H4 (cell line): ENCODE measurements at regions not wholly inside any gene's neighbourhood (a gene's known extent, or its start where the extent isn't known, plus 50 kb on each side); places are given as distances from the start of the nearest gene placed in this dataset.
"Not testable (repeated sequence)": the region's sequence is repeated elsewhere in the genome, so short reads cannot be mapped to it uniquely, and the experiment has no call there.

Source experiments
- DNase-seq: peaks from one replicate; pipeline ENCODE4 v3.0.0-alpha.2; 2015; ENCODE audit warnings: low spot score

- no peak for DNase-seq
Measured at GRCh38 chr4:146073517-146073916, 102.0 kb upstream of the LSM6 start.

DNA sequence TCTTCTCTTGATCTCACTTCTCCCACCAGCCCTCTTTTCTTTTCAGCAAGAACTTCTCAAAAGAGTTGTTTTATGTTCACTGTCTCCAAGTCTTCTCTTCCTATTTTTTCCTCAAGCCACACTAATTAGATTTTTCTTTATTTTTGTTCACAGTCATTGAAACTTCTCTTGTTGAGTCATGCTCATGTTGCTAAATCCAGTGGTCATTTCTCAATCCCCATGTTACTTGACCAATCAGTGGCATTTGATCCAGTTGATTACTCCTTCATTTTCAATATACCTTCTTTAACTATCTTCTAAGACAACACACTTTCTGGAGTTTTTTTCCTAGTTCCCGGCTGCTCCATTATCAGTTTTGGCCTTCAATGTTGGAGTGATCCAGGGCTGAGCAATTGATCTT is 103.1 kb upstream of the LSM6 start:
- DNase-seq, result no peak

DNA sequence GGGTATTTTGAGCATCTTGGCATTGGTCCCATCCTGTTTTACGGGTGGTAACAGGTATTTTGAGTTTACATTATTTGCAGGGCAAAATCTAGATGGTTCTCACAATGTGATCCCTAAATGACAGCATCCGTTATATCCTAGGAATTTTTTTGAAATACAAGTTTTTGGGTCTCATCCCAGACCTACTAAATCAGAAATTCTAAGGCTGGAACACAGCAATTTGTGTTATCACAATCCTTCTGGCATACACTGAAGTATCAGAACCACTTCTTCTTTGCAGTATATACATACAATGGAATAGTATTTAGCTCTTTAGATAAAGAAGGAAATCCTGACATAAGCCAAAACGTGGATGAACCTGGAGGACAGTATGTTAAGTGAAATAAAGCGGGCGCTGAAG is 104.1 kb upstream of the LSM6 start:
- DNase-seq, result no peak

DNA sequence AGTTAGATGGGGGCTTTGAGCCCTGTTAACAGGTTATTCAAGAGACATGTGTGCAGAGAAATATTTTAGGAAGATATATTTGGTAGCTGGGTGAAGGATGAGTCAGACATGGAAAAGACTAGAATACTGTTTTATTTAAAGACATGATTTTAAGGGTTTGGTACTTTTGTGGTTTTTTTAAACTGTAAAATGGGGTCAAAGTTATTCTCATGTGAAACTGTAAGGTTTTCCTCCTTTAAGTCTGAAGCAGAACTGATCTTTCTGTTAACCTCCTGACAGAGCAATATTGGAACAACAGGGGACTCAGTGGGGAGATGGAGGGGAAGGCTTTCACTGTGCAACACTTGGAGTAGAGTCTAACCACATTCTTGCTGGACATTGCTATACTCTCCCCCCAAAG is 112.4 kb upstream of the LSM6 start:
- DNase-seq, result no peak

DNA sequence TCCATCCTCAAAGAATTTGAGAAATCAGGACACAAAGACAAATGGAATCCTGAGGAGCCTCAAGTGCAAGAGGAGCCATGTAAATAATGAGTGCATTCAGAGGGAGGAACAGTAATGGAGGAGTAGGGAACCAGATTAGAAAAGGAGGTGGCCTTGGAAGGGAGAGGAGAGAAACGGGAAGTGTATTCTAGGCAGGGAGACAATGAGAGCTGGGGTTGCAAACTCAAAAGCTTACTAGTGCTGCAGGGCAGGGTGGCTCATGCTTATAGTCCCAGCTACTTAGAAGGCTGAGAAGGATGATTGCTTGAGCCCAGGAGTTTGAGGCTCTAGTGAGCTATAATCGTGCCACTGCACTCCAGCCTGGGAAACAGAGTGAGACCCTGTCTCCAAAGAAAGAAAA is 113.2 kb upstream of the LSM6 start:
- no peak for DNase-seq

DNA sequence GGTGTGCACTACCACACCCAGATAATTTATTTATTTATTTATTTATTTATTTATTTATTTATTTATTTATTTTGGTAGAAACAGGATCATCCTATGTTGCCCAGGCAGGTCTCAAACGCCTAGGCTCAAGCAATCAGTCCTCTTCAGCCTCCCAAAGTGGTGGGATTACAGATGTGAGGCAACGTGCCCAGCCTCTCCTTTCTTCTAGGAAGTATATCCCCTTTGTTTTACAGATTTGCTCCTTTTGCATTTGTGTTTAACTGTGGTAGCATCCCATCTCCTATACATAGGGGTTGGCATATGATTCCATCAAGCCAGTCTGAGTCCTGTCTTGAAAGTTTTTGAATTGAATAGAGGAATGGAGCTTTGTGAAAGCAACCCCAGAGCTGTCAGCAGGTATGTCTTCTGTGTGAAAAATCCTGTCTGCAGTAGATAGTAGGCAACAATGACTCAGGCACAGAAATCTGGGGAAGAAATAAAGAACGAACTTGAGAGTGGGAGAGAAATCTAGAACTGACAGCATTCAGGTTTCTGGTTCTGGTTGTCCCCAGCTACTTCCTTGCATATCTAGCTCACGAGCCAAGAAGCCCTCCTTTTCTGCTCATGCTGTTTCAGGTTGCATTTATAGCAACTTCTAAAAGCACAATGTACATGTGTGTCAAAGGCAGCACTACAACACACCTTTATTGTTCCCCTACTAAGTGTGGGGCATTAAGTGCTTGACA is 113.7 kb upstream of the LSM6 start:
- DNase-seq, result no peak

- no peak for DNase-seq
Measured at GRCh38 chr4:146059865-146060264, 115.7 kb upstream of the LSM6 start.

DNA sequence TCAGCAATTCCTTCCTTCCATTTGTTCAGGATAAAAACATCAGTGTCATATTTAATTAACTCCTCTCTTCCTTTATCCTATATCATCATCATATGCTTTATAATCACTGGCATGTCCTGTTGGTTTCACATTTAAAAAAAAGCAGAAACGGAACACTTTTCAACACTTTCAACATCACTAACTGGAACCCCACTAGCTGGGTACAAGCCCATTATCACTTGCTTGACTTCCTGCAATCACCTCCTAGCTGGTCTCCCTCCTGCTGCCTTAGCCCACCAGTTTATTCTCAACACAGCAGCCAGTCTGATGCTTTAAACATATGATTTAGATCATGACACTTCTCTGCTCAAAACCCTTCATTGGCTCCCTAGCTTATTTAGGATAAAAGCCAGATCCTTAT is 116.4 kb upstream of the LSM6 start:
- no peak for DNase-seq

DNA sequence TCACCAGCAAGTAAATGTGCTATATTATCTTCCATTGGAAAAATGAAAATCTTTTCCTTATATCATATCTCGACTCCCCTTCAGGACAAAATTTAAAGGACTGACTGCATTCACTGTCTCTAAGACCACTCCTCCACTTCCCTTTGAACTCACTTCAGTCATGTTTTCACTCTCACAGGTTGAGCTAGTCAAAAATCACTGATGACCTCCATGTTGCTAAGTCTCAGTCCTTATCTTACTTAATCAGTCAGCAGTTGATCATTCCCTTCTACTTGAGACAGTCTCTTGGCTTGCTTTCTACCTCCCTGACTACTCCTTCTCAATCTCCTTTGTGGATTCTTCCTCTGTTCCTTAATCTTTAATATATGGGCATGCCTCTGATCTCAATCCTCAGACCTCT is 117.0 kb upstream of the LSM6 start:
- no peak for DNase-seq

- no peak for DNase-seq
Measured at GRCh38 chr4:146054676-146055075, 116.1 kb upstream of the ZNF827 start.

- no peak for DNase-seq
Measured at GRCh38 chr4:146053891-146054290, 115.3 kb upstream of the ZNF827 start.

DNA sequence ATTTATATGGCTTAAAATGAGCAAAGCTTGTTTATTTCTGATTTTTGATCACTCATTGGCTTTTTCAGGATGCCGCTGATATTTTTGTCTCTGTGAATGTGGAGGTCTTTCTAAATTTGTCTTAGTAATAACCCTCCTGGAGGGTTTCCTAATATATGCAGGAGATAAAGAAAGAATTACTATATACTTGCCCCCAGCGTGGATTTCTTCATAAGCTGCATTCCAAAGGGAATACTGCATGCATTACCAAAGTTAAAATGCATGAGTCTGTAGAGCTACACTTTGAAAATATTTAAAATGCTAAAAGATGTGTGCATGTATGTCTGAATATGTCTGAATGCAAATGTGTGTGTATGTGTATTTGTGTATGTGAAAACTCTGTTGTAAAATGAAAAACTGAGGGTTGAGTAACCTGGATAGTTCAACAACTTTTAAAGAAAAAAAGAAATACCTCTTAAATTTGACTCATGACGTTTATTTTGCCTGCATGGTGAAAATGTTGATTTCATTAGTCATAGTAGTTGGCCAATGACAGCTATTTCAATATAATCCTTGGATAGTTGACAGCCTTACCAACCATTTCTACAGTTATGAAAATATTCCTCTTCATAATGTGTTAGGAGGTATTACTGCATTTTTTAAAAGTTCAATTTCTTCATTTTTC is 113.2 kb upstream of the ZNF827 start:
- DNase-seq, result no peak

DNA sequence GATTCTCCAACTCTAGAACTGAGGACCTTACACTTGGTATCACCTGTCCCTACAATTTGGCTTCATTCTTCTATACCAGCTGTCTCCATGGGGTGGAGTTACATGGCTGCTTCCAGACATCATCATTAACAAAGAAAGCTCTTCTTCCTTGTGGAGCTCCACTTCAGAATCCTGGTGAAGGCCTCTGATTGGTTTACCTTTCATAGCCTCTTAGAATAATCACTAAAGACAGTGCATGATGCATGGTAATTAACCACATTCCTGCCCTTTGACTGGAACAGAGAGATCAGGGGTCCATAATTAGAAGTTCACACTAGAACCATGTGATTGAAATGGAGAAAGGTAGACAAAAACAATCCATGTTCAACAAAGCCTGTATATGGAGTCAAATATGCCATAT is 112.6 kb upstream of the ZNF827 start:
- DNase-seq, result no peak

DNA sequence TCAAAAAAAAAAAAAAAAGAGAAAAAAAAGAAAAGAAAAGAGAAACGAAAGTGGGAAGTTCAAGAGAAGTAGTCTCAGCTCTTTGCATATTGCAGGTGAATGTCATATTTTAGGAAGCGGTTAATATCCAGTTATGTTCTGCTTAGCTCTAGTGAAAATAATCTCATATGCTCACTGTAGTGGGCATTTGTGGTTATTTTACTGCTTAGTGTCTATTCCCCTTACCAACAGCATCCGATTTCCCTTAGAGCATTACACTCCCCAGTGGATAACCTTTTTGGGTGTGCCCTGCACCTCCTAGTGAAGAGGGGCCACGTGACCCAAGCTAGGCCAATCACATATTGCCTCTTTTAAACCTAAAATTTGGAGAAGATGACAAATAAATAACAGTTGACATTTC is 111.2 kb upstream of the ZNF827 start:
- DNase-seq, result no peak

DNA sequence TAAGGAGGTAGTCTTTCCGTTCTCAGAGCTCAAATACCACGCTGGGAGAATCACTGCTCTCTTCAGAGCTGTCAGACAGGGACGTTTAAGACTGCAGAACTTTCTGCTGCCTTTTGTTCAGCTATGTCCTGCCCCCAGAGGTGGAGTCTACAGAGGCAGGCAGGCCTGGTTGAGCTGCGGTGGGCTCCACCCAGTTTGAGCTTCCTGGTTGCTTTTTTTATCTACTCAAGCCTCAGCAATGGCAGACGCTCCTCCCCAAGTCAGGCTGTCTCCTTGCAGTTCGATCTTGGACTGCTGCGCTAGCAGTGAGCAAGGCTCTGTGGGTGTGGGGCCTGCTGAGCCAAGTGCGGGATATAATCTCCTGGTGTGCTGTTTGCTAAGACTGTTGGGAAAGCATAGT is 109.1 kb upstream of the ZNF827 start:
- not testable (repeated sequence) for DNase-seq

DNA sequence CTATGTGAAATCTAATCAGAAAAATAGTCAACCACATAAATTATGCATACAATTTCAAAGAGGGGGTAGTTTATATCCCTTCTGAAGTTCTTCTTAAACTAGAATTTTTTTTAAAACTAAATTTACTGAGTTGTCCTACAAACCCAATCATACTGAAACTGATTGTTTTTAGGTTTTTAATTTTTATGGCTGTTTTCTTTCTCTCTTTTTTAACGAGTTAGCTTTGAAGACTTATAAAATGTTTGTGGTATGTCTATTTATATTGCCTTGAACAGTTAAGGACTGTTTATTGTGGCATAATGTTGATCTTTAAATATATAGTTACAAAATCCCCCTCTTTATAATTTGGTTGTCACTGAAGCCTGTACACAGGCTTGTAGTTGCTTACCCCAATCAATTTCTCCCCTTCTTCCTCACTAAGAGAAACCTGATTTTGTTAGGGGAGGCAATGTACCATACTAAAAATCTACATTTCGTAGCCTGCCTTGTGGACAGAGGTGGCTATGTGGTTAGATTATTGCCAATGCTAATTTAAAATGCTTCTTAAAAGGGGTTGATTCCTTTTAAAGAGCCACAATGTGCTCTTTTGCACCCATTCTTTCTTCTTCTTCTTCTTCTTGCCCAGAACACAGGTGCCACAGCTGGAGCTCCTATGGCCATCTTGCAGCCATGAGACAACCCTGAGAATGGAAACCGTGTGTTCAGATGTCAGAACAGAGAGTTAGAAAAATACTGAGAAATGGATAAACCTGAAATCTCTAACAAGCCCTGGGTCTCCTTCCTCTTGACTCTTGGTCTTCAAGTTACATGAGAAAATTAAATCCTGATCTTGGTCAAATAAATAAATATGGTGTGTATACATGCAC is 102.7 kb upstream of the ZNF827 start:
- no peak for DNase-seq

DNA sequence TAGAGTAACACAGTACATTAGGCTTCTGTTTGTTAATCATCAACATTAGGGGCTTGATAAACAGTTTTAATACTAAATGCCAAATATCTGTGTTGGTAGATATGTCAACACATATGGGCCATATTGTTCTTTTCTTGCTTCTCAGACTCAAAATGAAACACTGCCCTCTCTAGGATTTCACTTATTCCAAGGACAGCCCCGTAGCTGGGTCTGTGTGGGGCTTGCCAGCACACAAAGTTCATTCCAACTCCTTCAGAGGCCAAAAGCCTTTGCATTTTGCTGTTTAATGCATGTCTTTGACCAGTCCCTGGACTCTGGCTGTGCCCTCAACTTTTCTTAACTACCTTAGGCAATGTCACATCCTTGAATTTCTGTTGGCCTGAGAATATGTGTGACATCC is 102.0 kb upstream of the ZNF827 start:
- no peak for DNase-seq

GRCh38 chr4:146033149-146033548 is 94.5 kb upstream of the ZNF827 start:
- no peak for DNase-seq

- DNase-seq, result no peak
Measured at GRCh38 chr4:146032234-146032860, 93.7 kb upstream of the ZNF827 start.

- DNase-seq, result no peak
Measured at GRCh38 chr4:146029939-146030710, 91.5 kb upstream of the ZNF827 start.

DNA sequence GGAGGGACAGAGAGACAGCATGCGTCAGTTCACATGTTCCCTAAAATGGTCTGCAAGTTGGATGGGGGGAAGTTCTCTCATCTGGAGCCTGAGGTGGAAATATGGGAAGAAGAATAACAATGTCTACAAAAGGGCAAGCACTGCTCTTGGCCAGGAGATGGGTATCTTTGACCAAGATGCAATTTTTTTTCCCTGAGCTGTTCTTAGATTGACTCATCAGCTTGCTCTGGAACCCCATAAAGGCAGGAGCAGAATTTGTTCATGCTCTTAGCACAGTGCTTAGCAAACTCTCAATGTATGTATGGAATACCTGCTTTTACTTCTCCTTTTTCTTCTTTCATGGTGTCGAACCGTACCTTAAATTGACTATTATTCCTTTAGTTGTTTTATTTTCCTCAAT is 90.5 kb upstream of the ZNF827 start:
- no peak for DNase-seq

- DNase-seq, result no peak
Measured at GRCh38 chr4:146027761-146028160, 89.1 kb upstream of the ZNF827 start.
